WTC11 (cell line): ENCODE measurements at regions not wholly inside any gene's neighbourhood (a gene's known extent, or its start where the extent isn't known, plus 50 kb on each side); places are given as distances from the start of the nearest gene placed in this dataset.

ENCODE experiments used
- ATAC-seq: fragments of 200-7000 bp; cut with Tn5 transposase; 2 replicates; pipeline ENCODE4 v1.10.0; 2021; ENCODE audit warnings: mild to moderate bottlenecking, moderate library complexity
- CTCF ChIA-PET: fragments of 300-600 bp; sonication (Branson Sonifier 250); formaldehyde crosslinking; loops from one replicate; lab custom pipeline; 2021; ENCODE audit warnings: antibody characterized with exemption; lab: Charles Lee
- POLR2A ChIA-PET: fragments of 350-600 bp; sonication (Branson Sonifier 250); formaldehyde crosslinking; loops from one replicate; lab custom pipeline; 2021; ENCODE audit warnings: antibody characterized with exemption; lab: Charles Lee
- DNase-seq: peaks from one replicate; pipeline ENCODE4 v3.0.0; 2021; ENCODE audit warnings: low spot score
- H3K27ac Mint-ChIP-seq: 2 replicates; pipeline ENCODE4 v1.8.0; 2021; ENCODE audit warnings: mixed read lengths
- H3K27me3 Mint-ChIP-seq: 2 replicates; pipeline ENCODE4 v1.8.0; 2021; ENCODE audit warnings: low read depth, mild to moderate bottlenecking, moderate library complexity, mixed read lengths
- H3K36me3 Mint-ChIP-seq: 2 replicates; pipeline ENCODE4 v1.8.0; 2021; ENCODE audit warnings: mixed read lengths
- H3K4me1 Mint-ChIP-seq: 2 replicates; pipeline ENCODE4 v1.8.0; 2022; ENCODE audit warnings: mixed read lengths
- H3K4me3 Mint-ChIP-seq: 2 replicates; pipeline ENCODE4 v1.8.0; 2021; ENCODE audit warnings: mild to moderate bottlenecking, moderate library complexity, mixed read lengths
- H3K9me3 Mint-ChIP-seq: 2 replicates; pipeline ENCODE4 v1.8.0; 2021; ENCODE audit warnings: mixed read lengths
- AR ChIP-seq: fragments of 250-450 bp; sonication (Bioruptor Pico); IDR thresholded peaks from 2 replicates; pipeline ENCODE4 v1.9.0; 2021; ENCODE audit warnings: mild to moderate bottlenecking
- ATF3 ChIP-seq: sonication (generic); formaldehyde crosslinking; conservative IDR thresholded peaks from 2 replicates; pipeline ENCODE4 v1.8.1; 2022; ENCODE audit warnings: mild to moderate bottlenecking, missing genetic modification reagents
- CDX4 ChIP-seq: fragments of 250-450 bp; sonication (Bioruptor Pico); IDR thresholded peaks from 2 replicates; pipeline ENCODE4 v1.9.0; 2021; ENCODE audit warnings: moderate library complexity, mild to moderate bottlenecking, inconsistent platforms, borderline replicate concordance
- E2F1 ChIP-seq: sonication (generic); formaldehyde crosslinking; IDR thresholded peaks from 2 replicates; pipeline ENCODE4 v1.8.0; 2022; ENCODE audit warnings: mild to moderate bottlenecking, missing genetic modification reagents
- E2F5 ChIP-seq: sonication (generic); formaldehyde crosslinking; IDR thresholded peaks from 2 replicates; pipeline ENCODE4 v1.8.1; 2022; ENCODE audit warnings: mild to moderate bottlenecking, moderate library complexity, missing genetic modification reagents
- ESRRA ChIP-seq: sonication (generic); formaldehyde crosslinking; IDR thresholded peaks from 2 replicates; pipeline ENCODE4 v1.8.1; 2022; ENCODE audit warnings: mild to moderate bottlenecking, missing genetic modification reagents, borderline replicate concordance
- NFYB ChIP-seq: sonication (generic); formaldehyde crosslinking; conservative IDR thresholded peaks from 2 replicates; pipeline ENCODE4 v1.8.0; 2022; ENCODE audit warnings: low read depth, missing genetic modification reagents
- RELA ChIP-seq: sonication (generic); formaldehyde crosslinking; IDR thresholded peaks from 2 replicates; pipeline ENCODE4 v1.8.1; 2022; ENCODE audit warnings: missing genetic modification reagents, mild to moderate bottlenecking, borderline replicate concordance
- RORB ChIP-seq: fragments of 250-450 bp; sonication (Bioruptor Pico); IDR thresholded peaks from 2 replicates; pipeline ENCODE4 v1.9.0; 2021; ENCODE audit warnings: mild to moderate bottlenecking
- SMAD4 ChIP-seq: sonication (generic); formaldehyde crosslinking; IDR thresholded peaks from 2 replicates; pipeline ENCODE4 v1.8.0; 2022; ENCODE audit warnings: mild to moderate bottlenecking, missing genetic modification reagents
- SP1 ChIP-seq: sonication (generic); formaldehyde crosslinking; conservative IDR thresholded peaks from 2 replicates; pipeline ENCODE4 v1.8.1; 2022; ENCODE audit warnings: missing genetic modification reagents
- STAT6 ChIP-seq: sonication (generic); formaldehyde crosslinking; conservative IDR thresholded peaks from 2 replicates; pipeline ENCODE4 v1.8.1; 2023; ENCODE audit warnings: mild to moderate bottlenecking, low read depth, missing genetic modification reagents, moderate library complexity
- TP53 ChIP-seq: sonication (generic); formaldehyde crosslinking; IDR thresholded peaks from 2 replicates; pipeline ENCODE4 v1.8.1; 2023; ENCODE audit warnings: mild to moderate bottlenecking, missing genetic modification reagents
- ZMAT4 ChIP-seq: fragments of 250-450 bp; sonication (Bioruptor Pico); IDR thresholded peaks from 2 replicates; pipeline ENCODE4 v1.9.0; 2021; ENCODE audit warnings: mild to moderate bottlenecking
- ZNF138 ChIP-seq: sonication (generic); formaldehyde crosslinking; conservative IDR thresholded peaks from 2 replicates; pipeline ENCODE4 v1.8.1; 2022; ENCODE audit warnings: mild to moderate bottlenecking, moderate library complexity, missing genetic modification reagents
- ZNF232 ChIP-seq: sonication (generic); formaldehyde crosslinking; IDR thresholded peaks from 2 replicates; pipeline ENCODE4 v1.8.0; 2022; ENCODE audit warnings: mild to moderate bottlenecking, missing genetic modification reagents
- ZNF317 ChIP-seq: sonication (generic); formaldehyde crosslinking; IDR thresholded peaks from 2 replicates; pipeline ENCODE4 v1.8.1; 2023; ENCODE audit warnings: low read depth, mild to moderate bottlenecking, moderate library complexity, missing genetic modification reagents, borderline replicate concordance
- ZNF416 ChIP-seq: fragments of 250-450 bp; sonication (Bioruptor Pico); IDR thresholded peaks from 2 replicates; pipeline ENCODE4 v1.9.0; 2021; ENCODE audit warnings: mild to moderate bottlenecking, inconsistent platforms
- ZNF532 ChIP-seq: fragments of 250-450 bp; sonication (Bioruptor Pico); IDR thresholded peaks from 2 replicates; pipeline ENCODE4 v1.9.0; 2021; ENCODE audit warnings: mild to moderate bottlenecking, borderline replicate concordance

- Mint-ChIP-seq H3K36me3 (peaks cover 25% of the 10 kb centered on the region), H3K9me3 (peaks cover 53% of the 10 kb centered on the region), H3K4me1 (no peaks in the 10 kb centered on the region), H3K27me3 (no peaks in the 10 kb centered on the region), H3K27ac (no peak overlapping the region), H3K4me3 (no peak overlapping the region)
- DNase-seq = no peak
- no peak for ATAC-seq
- TF ChIP-seq STAT6 (CRISPR knock-in tag) (no peak), ZMAT4 (CRISPR knock-in tag) (no peak), ZNF138 (CRISPR knock-in tag) (no peak), E2F5 (CRISPR knock-in tag) (no peak), ZNF232 (CRISPR knock-in tag) (no peak)
- POLR2A ChIA-PET = no interaction called here
- CTCF ChIA-PET = no interaction called here
Observed at GRCh38 chr1:187951817-187952216, 1123.1 kb downstream of the PLA2G4A start.

GRCh38 chr1:187952446-187952845, 1123.7 kb downstream of the PLA2G4A start:
- Mint-ChIP-seq H3K36me3 (peaks cover 21% of the 10 kb centered on the region), H3K27ac (no peak overlapping the region), H3K9me3 (peaks cover 46% of the 10 kb centered on the region), H3K4me1 (no peaks in the 10 kb centered on the region), H3K4me3 (no peak overlapping the region), H3K27me3 (no peaks in the 10 kb centered on the region)
- no peak for ATAC-seq
- ChIA-PET CTCF (no interaction called here), POLR2A (no interaction called here)
- DNase-seq = no peak
- no peak for TF ChIP-seq NFYB (CRISPR knock-in tag)
- no peak for TF ChIP-seq SP1
- no peak for TF ChIP-seq ATF3
- TF ChIP-seq ZNF532 (CRISPR knock-in tag) = no peak
- TF ChIP-seq TP53 = no peak
- TF ChIP-seq RORB (CRISPR knock-in tag) = no peak
- no peak for TF ChIP-seq SMAD4 (CRISPR knock-in tag)
- no peak for TF ChIP-seq CDX4

- H3K9me3 Mint-ChIP-seq = peaks cover 14% of the 10 kb centered on the region
- TF ChIP-seq E2F1 (CRISPR knock-in tag) = no peak
- TF ChIP-seq ZNF317 = no peak
- TF ChIP-seq ZNF416 = no peak
- no peak for TF ChIP-seq AR
- TF ChIP-seq RELA (CRISPR knock-in tag) = no peak
- TF ChIP-seq ESRRA (CRISPR knock-in tag) = no peak
Observed at GRCh38 chr1:187956975-187957374, 1128.2 kb downstream of the PLA2G4A start.

More at GRCh38 chr1:187956975-187957374, 1128.2 kb downstream of the PLA2G4A start:
- Mint-ChIP-seq H3K36me3 (peaks cover 9% of the 10 kb centered on the region; the same call in 1 of the 2 replicates), H3K4me3 (no peak overlapping the region), H3K27me3 (no peaks in the 10 kb centered on the region), H3K4me1 (peaks cover 9% of the 10 kb centered on the region), H3K27ac (no peak overlapping the region)
- no peak for DNase-seq
- POLR2A ChIA-PET = no interaction called here
- no peak for ATAC-seq
- CTCF ChIA-PET = no interaction called here
